ENCODE measurements at regions not wholly inside any gene's neighbourhood (a gene's known extent, or its start where the extent isn't known, plus 50 kb on each side); places are given as distances from the start of the nearest gene placed in this dataset.

DNA sequence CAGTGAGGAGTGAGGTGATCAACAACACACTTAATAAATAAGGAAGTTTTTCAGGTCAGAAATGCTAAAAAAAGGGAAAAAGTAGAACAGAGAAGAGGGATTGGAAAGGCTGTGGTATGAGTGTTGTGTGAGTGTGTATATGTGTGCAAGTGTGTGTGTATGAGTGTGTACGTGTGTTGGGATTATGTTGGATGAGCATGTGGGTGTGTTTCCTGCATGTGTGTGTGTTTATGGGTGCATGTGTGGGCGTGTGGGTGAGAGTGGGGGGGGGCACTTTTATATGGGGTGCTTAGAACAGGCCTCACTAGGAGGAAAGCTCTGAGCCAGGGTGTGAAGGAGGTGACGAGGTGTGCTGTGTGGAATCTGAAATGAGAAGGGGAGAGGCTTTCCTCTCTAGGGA lies 116.8 kb upstream of the SLC22A23 start:
- TF ChIP-seq POLR2A (IDR thresholded peaks at IDR 0.05), result no peak
- TF ChIP-seq, protein P1, sequence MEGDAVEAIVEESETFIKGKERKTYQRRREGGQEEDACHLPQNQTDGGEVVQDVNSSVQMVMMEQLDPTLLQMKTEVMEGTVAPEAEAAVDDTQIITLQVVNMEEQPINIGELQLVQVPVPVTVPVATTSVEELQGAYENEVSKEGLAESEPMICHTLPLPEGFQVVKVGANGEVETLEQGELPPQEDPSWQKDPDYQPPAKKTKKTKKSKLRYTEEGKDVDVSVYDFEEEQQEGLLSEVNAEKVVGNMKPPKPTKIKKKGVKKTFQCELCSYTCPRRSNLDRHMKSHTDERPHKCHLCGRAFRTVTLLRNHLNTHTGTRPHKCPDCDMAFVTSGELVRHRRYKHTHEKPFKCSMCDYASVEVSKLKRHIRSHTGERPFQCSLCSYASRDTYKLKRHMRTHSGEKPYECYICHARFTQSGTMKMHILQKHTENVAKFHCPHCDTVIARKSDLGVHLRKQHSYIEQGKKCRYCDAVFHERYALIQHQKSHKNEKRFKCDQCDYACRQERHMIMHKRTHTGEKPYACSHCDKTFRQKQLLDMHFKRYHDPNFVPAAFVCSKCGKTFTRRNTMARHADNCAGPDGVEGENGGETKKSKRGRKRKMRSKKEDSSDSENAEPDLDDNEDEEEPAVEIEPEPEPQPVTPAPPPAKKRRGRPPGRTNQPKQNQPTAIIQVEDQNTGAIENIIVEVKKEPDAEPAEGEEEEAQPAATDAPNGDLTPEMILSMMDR (IDR thresholded peaks at IDR 0.05 in 8 of 11, conservative IDR thresholded peaks at IDR 0.05 in 3 of 11), result no peak
- TF ChIP-seq POLR2AphosphoS5 (IDR thresholded peaks at IDR 0.05), result no peak

All from spleen (tissue), 7 donors.